ENCODE measurements at regions not wholly inside any gene's neighbourhood (a gene's known extent, or its start where the extent isn't known, plus 50 kb on each side); places are given as distances from the start of the nearest gene placed in this dataset.

- TF ChIP-seq POLR2A (IDR thresholded peaks at IDR 0.05) (no peak), CTCF (IDR thresholded peaks at IDR 0.05) (no peak), POLR2AphosphoS5 (IDR thresholded peaks at IDR 0.05) (no peak), EP300 (IDR thresholded peaks at IDR 0.05) (no peak)
These were observed 66.8 kb upstream of the IRS2 start for GRCh38 chr13:109853153-109853552.

All from gastroesophageal sphincter (tissue), 3 donors.